Transverse colon (tissue), 4 donors: ENCODE measurements at regions not wholly inside any gene's neighbourhood (a gene's known extent, or its start where the extent isn't known, plus 50 kb on each side); places are given as distances from the start of the nearest gene placed in this dataset.

Experiments
- POLR2A ChIP-seq: fragments of 450-650 bp; IDR thresholded peaks from one replicate; pipeline ENCODE4 v1.6.1; 2016; ENCODE audit warnings: antibody characterized with exemption, mild to moderate bottlenecking, moderate library complexity
- POLR2AphosphoS5 ChIP-seq, 3 donors: sonication (generic); formaldehyde crosslinking; IDR thresholded peaks; one replicate each; pipeline ENCODE4 v1.6.1; 2016; ENCODE audit warnings: antibody characterized with exemption in 3 of 3
- TF ChIP-seq, protein P1 (sequence below), 5 experiments: fragments of 200-600 bp in 3 of 5; fragments of 450-650 bp in 2 of 5; sonication (generic) in 3 of 5; IDR thresholded peaks; 1 replicate in 2 of 5; 2 replicates in 3 of 5; pipeline ENCODE4 v1.5.1; 2016 to 2017; ENCODE audit warnings: antibody characterized with exemption in 5 of 5, inconsistent platforms in 3 of 5, mild to moderate bottlenecking in 2 of 5, moderate library complexity in 1 of 5

DNA sequence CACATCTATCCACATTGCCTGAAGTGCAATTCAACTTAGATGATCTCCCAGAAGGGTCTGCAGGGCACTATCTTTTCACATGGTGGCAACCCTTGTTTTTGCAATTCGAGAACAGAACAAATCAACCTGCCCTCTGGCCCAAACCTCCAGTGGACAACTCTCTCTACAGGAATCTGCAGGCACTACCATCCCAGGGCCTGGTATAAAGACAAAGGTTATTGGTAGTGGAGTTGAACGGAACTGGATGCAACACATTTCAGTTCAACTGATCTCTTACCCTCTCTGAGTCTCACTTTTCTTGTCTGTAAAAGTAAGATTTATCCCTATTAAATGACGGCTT lies 153.2 kb upstream of the EGFLAM start:
- TF ChIP-seq, protein P1, sequence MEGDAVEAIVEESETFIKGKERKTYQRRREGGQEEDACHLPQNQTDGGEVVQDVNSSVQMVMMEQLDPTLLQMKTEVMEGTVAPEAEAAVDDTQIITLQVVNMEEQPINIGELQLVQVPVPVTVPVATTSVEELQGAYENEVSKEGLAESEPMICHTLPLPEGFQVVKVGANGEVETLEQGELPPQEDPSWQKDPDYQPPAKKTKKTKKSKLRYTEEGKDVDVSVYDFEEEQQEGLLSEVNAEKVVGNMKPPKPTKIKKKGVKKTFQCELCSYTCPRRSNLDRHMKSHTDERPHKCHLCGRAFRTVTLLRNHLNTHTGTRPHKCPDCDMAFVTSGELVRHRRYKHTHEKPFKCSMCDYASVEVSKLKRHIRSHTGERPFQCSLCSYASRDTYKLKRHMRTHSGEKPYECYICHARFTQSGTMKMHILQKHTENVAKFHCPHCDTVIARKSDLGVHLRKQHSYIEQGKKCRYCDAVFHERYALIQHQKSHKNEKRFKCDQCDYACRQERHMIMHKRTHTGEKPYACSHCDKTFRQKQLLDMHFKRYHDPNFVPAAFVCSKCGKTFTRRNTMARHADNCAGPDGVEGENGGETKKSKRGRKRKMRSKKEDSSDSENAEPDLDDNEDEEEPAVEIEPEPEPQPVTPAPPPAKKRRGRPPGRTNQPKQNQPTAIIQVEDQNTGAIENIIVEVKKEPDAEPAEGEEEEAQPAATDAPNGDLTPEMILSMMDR (IDR thresholded peaks at IDR 0.05) = no peak
- TF ChIP-seq POLR2AphosphoS5 (IDR thresholded peaks at IDR 0.05) = no peak
- TF ChIP-seq POLR2A = no peak
